OCI-LY7 (cell line): ENCODE measurements at regions not wholly inside any gene's neighbourhood (a gene's known extent, or its start where the extent isn't known, plus 50 kb on each side); places are given as distances from the start of the nearest gene placed in this dataset.

Experiments
- BruUV-seq: library from RNA; stranded (reverse); fragments of 400-500 nt; replicated peaks from 2 replicates; lab custom pipeline; 2021; lab: Mats Ljungman, UMichigan
- CTCF ChIA-PET: fragments of 300-600 bp; sonication (Branson Sonifier 250); formaldehyde crosslinking; loops from one replicate; lab custom pipeline; 2022; ENCODE audit warnings: antibody characterized with exemption; ENCODE audit not compliant: unreplicated experiment; lab: Charles Lee
- POLR2A ChIA-PET: fragments of 300-600 bp; sonication (Branson Sonifier 250); formaldehyde crosslinking; loops from one replicate; lab custom pipeline; 2022; ENCODE audit warnings: antibody characterized with exemption; lab: Charles Lee
- DNase-seq: peaks from one replicate; pipeline ENCODE4 v3.0.0-alpha.2; 2015; ENCODE audit warnings: low spot score
- H2AFZ ChIP-seq: fragments of 200-600 bp; sonication (generic), shearing (Covaris generic); 2 replicates; pipeline ENCODE4 v1.6.1; 2014; ENCODE audit warnings: mild to moderate bottlenecking, antibody characterized with exemption, low read length, moderate library complexity
- H3K27ac ChIP-seq: fragments of 200-600 bp; sonication (generic); 2 replicates; pipeline ENCODE4 v1.5.1; 2014; ENCODE audit warnings: mixed run types, low read depth, mild to moderate bottlenecking, moderate library complexity, low read length, inconsistent platforms; ENCODE audit not compliant: poor library complexity, severe bottlenecking
- H3K36me3 ChIP-seq: fragments of 200-600 bp; sonication (generic); 2 replicates; pipeline ENCODE4 v1.6.1; 2014; ENCODE audit warnings: mild to moderate bottlenecking, antibody characterized with exemption, low read length, moderate library complexity, mixed read lengths; ENCODE audit not compliant: insufficient read depth
- H3K4me1 ChIP-seq: fragments of 200-600 bp; sonication (generic); 2 replicates; pipeline ENCODE4 v1.5.1; 2014; ENCODE audit warnings: mild to moderate bottlenecking, low read length; ENCODE audit not compliant: insufficient read depth, poor library complexity, severe bottlenecking
- H3K4me2 ChIP-seq: fragments of 200-600 bp; sonication (generic); 2 replicates; pipeline ENCODE4 v1.6.1; 2014; ENCODE audit warnings: mild to moderate bottlenecking, low read length
- H3K4me3 ChIP-seq: fragments of 200-600 bp; sonication (generic); 2 replicates; pipeline ENCODE4 v1.5.1; 2014; ENCODE audit warnings: mild to moderate bottlenecking, low read depth, low read length; ENCODE audit not compliant: poor library complexity, severe bottlenecking
- H3K79me2 ChIP-seq: fragments of 200-600 bp; sonication (generic); 2 replicates; pipeline ENCODE4 v1.6.1; 2016; ENCODE audit warnings: low read depth, mild to moderate bottlenecking, low read length, moderate library complexity, mixed read lengths; ENCODE audit not compliant: insufficient read depth
- H3K9me2 ChIP-seq: fragments of 200-600 bp; sonication (generic); 2 replicates; pipeline ENCODE4 v1.6.1; 2016; ENCODE audit warnings: mild to moderate bottlenecking, low read length, mixed read lengths; ENCODE audit not compliant: insufficient read depth
- H3K9me3 ChIP-seq: fragments of 200-600 bp; sonication (generic); 2 replicates; pipeline ENCODE4 v1.6.1; 2014; ENCODE audit warnings: mild to moderate bottlenecking, mixed run types, low read length, mixed read lengths
- H4K20me1 ChIP-seq: fragments of 200-600 bp; sonication (generic); 2 replicates; pipeline ENCODE4 v1.6.1; 2014; ENCODE audit warnings: mild to moderate bottlenecking, antibody characterized with exemption, low read length, moderate library complexity, mixed read lengths; ENCODE audit not compliant: insufficient read depth
- EZH2phosphoT487 ChIP-seq: fragments of 200-600 bp; sonication (generic); IDR thresholded peaks from 2 replicates; pipeline ENCODE4 v1.6.1; 2018; ENCODE audit warnings: low read depth, borderline replicate concordance, mild to moderate bottlenecking, mixed run types, antibody characterized with exemption, low read length, moderate library complexity, mixed read lengths
- intact Hi-C: fragments of 100-400 bp; cut with micrococcal nuclease; formaldehyde crosslinking; loops from one replicate; pipeline ENCODE4 v1.10.0; 2022; ENCODE audit not compliant: unreplicated experiment
- TF ChIP-seq, protein P1 (sequence below): fragments of 200-600 bp; sonication (generic); conservative IDR thresholded peaks from 2 replicates; pipeline ENCODE4 v1.5.1; 2014; ENCODE audit warnings: mild to moderate bottlenecking, antibody characterized with exemption, low read length, moderate library complexity, mixed read lengths

DNA sequence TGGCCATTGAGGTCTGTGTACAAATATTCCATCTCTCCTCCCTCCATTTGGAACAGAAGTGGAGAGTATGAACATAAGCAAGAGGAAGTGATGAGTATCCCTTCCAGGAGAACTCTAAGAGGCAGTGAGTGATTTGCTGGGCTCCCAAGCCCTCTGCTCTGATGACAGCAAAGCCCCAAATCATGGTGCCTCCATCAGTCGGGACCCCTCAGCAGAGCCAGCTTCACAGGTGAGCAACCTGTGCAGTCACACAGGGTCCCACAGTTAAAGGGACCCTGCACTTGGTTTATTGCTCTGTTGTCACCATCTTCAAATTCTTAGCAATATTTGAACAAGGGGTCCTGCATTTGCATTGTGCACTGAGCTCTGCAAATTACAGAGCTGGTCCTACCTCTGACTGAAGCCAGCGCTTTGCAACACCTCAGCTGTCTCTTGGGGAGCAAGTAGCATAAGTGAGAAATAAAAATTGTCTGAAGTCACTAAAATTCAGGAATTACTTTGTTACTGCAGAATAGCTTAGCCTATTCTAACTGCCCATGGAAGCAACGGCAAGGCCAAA lies 466.4 kb downstream of the MN1 start:
- H3K79me2 ChIP-seq: no peaks in the 10 kb centered on the region
- intact Hi-C loops: no loop called here
- CTCF ChIA-PET: no interaction called here
- BruUV-seq: no TSS peak
- no peak overlapping the region for H3K27ac ChIP-seq
- H3K9me3 ChIP-seq: 0 out of 2 replicates have a peak, but pooled peaks cover 5% of the 10 kb centered on the region
- H3K9me2 ChIP-seq: no peaks in the 10 kb centered on the region
- H3K4me2 ChIP-seq: no peak overlapping the region
- DNase-seq: no peak
- no peak overlapping the region for H2AFZ ChIP-seq
- peaks cover 13% of the 10 kb centered on the region for H3K4me1 ChIP-seq
- POLR2A ChIA-PET: no interaction called here
- H3K4me3 ChIP-seq: no peak overlapping the region
- TF ChIP-seq, protein P1, sequence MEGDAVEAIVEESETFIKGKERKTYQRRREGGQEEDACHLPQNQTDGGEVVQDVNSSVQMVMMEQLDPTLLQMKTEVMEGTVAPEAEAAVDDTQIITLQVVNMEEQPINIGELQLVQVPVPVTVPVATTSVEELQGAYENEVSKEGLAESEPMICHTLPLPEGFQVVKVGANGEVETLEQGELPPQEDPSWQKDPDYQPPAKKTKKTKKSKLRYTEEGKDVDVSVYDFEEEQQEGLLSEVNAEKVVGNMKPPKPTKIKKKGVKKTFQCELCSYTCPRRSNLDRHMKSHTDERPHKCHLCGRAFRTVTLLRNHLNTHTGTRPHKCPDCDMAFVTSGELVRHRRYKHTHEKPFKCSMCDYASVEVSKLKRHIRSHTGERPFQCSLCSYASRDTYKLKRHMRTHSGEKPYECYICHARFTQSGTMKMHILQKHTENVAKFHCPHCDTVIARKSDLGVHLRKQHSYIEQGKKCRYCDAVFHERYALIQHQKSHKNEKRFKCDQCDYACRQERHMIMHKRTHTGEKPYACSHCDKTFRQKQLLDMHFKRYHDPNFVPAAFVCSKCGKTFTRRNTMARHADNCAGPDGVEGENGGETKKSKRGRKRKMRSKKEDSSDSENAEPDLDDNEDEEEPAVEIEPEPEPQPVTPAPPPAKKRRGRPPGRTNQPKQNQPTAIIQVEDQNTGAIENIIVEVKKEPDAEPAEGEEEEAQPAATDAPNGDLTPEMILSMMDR: no peak
- TF ChIP-seq EZH2phosphoT487: no peak
- H4K20me1 ChIP-seq: no peaks in the 10 kb centered on the region
- H3K36me3 ChIP-seq: no peaks in the 10 kb centered on the region; the same call in 1 of the 2 replicates

DNA sequence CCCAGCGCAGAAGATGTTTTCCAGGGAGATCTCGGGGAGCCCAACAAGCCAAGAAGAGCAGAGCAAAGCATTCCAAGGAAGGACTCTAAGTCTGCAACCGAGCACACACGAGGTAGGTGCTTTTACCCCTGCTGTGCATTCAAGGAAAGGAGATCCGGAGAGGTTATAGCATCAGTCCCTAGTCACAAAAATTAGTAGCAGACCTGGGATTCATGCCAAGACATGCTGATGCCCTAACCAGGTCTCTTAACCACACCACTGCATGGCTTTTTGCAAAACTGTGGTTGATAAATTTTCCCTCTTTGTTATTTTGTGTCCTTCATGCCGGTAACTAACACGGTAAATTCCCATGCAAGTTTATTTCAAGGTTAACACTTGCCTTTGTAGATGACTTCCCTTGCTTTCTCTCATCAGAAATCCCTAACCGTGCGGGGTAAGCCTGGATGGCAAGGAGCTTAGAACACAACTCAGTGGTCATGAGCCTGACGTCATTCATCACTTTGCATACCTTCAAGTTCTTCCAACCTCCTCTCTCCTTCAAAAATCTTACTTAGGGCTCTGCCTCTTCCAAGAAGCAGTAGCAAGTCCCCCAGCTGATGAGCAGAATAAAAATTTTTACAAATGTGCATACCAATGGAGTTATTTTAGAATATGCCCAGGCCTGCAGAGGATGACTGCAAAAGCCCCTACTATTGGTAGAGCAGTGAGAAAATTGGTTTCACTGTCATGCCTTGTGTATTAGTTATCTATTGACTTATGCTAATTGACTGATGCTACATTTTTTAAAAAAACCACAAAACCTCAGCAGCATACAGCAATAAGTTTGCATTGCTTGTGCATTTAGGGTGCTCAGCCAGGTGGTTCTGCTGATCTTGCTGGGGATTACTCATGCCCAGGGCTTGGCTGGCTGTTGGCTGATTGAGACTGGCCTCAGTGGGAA lies 465.1 kb downstream of the MN1 start:
- no peak for DNase-seq

More for the DNA sequence above, 465.1 kb downstream of the MN1 start:
- TF ChIP-seq EZH2phosphoT487: no peak
- TF ChIP-seq, protein P1: no peak
- Histone ChIP-seq H3K4me2 (no peak overlapping the region), H4K20me1 (no peaks in the 10 kb centered on the region), H3K9me3 (peaks cover 7% of the 10 kb centered on the region; the same call in 1 of the 2 replicates), H3K36me3 (no peaks in the 10 kb centered on the region; the same call in 1 of the 2 replicates), H3K27ac (no peak overlapping the region), H3K9me2 (no peaks in the 10 kb centered on the region), H3K4me1 (peaks cover 13% of the 10 kb centered on the region), H3K4me3 (no peak overlapping the region), H3K79me2 (no peaks in the 10 kb centered on the region), H2AFZ (no peak overlapping the region)
- intact Hi-C loops: no loop called here
- no TSS peak for BruUV-seq
- ChIA-PET POLR2A (no interaction called here), CTCF (no interaction called here)
